GM23338 (cell line): ENCODE measurements at regions not wholly inside any gene's neighbourhood (a gene's known extent, or its start where the extent isn't known, plus 50 kb on each side); places are given as distances from the start of the nearest gene placed in this dataset.

ENCODE experiments used
- ATAC-seq: fragments of 200-7000 bp; cut with Tn5 transposase; 3 replicates; pipeline ENCODE4 v1.9.1; 2020
- DNase-seq: peaks from one replicate; pipeline ENCODE4 v3.0.0-alpha.2; 2015; ENCODE audit warnings: low spot score
- H2AFZ ChIP-seq: fragments of 200-600 bp; sonication (generic); 2 replicates; pipeline ENCODE4 v1.8.0; 2016; ENCODE audit warnings: antibody characterized with exemption, mild to moderate bottlenecking, moderate library complexity
- H3F3A ChIP-seq: fragments of 200-600 bp; sonication (generic); replicated peaks from 2 replicates; pipeline ENCODE4 v1.8.0; 2017; ENCODE audit warnings: antibody characterized with exemption, mixed run types, low read depth
- H3K27ac ChIP-seq: fragments of 200-600 bp; sonication (generic); 2 replicates; pipeline ENCODE4 v1.6.1; 2016; ENCODE audit warnings: low read depth
- H3K27me3 ChIP-seq: fragments of 200-600 bp; sonication (generic); 2 replicates; pipeline ENCODE4 v1.8.0; 2016; ENCODE audit warnings: mild to moderate bottlenecking, mixed run types, moderate library complexity; ENCODE audit not compliant: insufficient read depth
- H3K36me3 ChIP-seq: fragments of 200-600 bp; sonication (generic); 2 replicates; pipeline ENCODE4 v1.8.0; 2016; ENCODE audit warnings: mild to moderate bottlenecking; ENCODE audit not compliant: insufficient read depth
- H3K4me1 ChIP-seq: fragments of 200-600 bp; sonication (generic); 2 replicates; pipeline ENCODE4 v1.8.0; 2016; ENCODE audit warnings: mild to moderate bottlenecking, moderate library complexity; ENCODE audit not compliant: insufficient read depth
- H3K4me2 ChIP-seq: fragments of 200-600 bp; sonication (generic); 2 replicates; pipeline ENCODE4 v1.7.1; 2017; ENCODE audit warnings: mixed run types
- H3K4me3 ChIP-seq: fragments of 200-600 bp; sonication (generic); 2 replicates; pipeline ENCODE4 v1.6.1; 2016; ENCODE audit warnings: mixed run types
- H3K79me2 ChIP-seq: fragments of 200-600 bp; sonication (generic); replicated peaks from 2 replicates; pipeline ENCODE4 v1.8.0; 2017; ENCODE audit warnings: mild to moderate bottlenecking; ENCODE audit not compliant: insufficient read depth
- H3K9me2 ChIP-seq: fragments of 200-600 bp; sonication (generic); 2 replicates; pipeline ENCODE4 v1.8.0; 2017; ENCODE audit not compliant: insufficient read depth
- H4K20me1 ChIP-seq: fragments of 200-600 bp; sonication (generic); replicated peaks from 2 replicates; pipeline ENCODE4 v1.8.0; 2017; ENCODE audit warnings: mild to moderate bottlenecking; ENCODE audit not compliant: insufficient read depth
- H3K27ac Mint-ChIP-seq: 2 replicates; pipeline ENCODE4 v1.8.0; 2020; ENCODE audit warnings: inconsistent platforms, mild to moderate bottlenecking, moderate library complexity, mixed read lengths
- H3K27me3 Mint-ChIP-seq: 3 replicates; pipeline ENCODE4 v1.8.0; 2022; ENCODE audit warnings: low read depth, mild to moderate bottlenecking, moderate library complexity, mixed read lengths, inconsistent platforms; ENCODE audit not compliant: insufficient read depth, poor library complexity
- H3K36me3 Mint-ChIP-seq: 3 replicates; pipeline ENCODE4 v1.8.0; 2021; ENCODE audit warnings: low read depth, mild to moderate bottlenecking, inconsistent platforms, moderate library complexity, mixed read lengths
- H3K4me1 Mint-ChIP-seq: 3 replicates; pipeline ENCODE4 v1.8.0; 2020; ENCODE audit warnings: mild to moderate bottlenecking, inconsistent platforms, mixed read lengths
- H3K4me3 Mint-ChIP-seq: 3 replicates; pipeline ENCODE4 v1.8.0; 2021; ENCODE audit warnings: moderate library complexity, mild to moderate bottlenecking, inconsistent platforms, mixed read lengths
- H3K9me3 Mint-ChIP-seq: 3 replicates; pipeline ENCODE4 v1.8.0; 2020; ENCODE audit warnings: moderate library complexity, mild to moderate bottlenecking, inconsistent platforms, mixed read lengths
- CREB1 ChIP-seq: fragments of 250-450 bp; sonication (Bioruptor Pico); IDR thresholded peaks from 2 replicates; pipeline ENCODE4 v1.5.0; 2020; ENCODE audit warnings: low read depth, mild to moderate bottlenecking, moderate library complexity
- EZH2 ChIP-seq: fragments of 200-600 bp; sonication (generic); IDR thresholded peaks from one replicate; pipeline ENCODE4 v1.8.0; 2017; ENCODE audit warnings: antibody characterized with exemption, mild to moderate bottlenecking, low read depth; ENCODE audit not compliant: unreplicated experiment
- EZH2phosphoT487 ChIP-seq: fragments of 200-600 bp; sonication (generic); IDR thresholded peaks from one replicate; pipeline ENCODE4 v1.8.1; 2018; ENCODE audit warnings: antibody characterized with exemption; ENCODE audit not compliant: unreplicated experiment
- JUNB ChIP-seq: IDR thresholded peaks from one replicate; pipeline ENCODE4 v1.6.1; 2016; ENCODE audit warnings: antibody characterized with exemption; ENCODE audit not compliant: unreplicated experiment
- NANOG ChIP-seq: IDR thresholded peaks from 2 replicates; pipeline ENCODE4 v1.6.1; 2016; ENCODE audit warnings: antibody characterized with exemption, borderline replicate concordance
- STAT1 ChIP-seq: IDR thresholded peaks from one replicate; pipeline ENCODE4 v1.6.1; 2016; ENCODE audit warnings: antibody characterized with exemption; ENCODE audit not compliant: unreplicated experiment
- ZNF331 ChIP-seq: fragments of 250-450 bp; sonication (Bioruptor Pico); IDR thresholded peaks from 2 replicates; pipeline ENCODE4 v1.5.0; 2020; ENCODE audit warnings: low read depth, mild to moderate bottlenecking, moderate library complexity
- TF ChIP-seq, protein P1 (sequence below): fragments of 250-450 bp; sonication (Bioruptor Pico); IDR thresholded peaks from 2 replicates; pipeline ENCODE4 v1.5.0; 2020; ENCODE audit warnings: mild to moderate bottlenecking, moderate library complexity
- TF ChIP-seq, protein P2 (sequence below): IDR thresholded peaks from 2 replicates; pipeline ENCODE4 v1.6.1; 2016; ENCODE audit warnings: antibody characterized with exemption
- TF ChIP-seq, protein P3 (sequence below): IDR thresholded peaks from one replicate; pipeline ENCODE4 v1.6.1; 2018; ENCODE audit warnings: antibody characterized with exemption; ENCODE audit not compliant: unreplicated experiment
- TF ChIP-seq, protein P4 (sequence below), 2 experiments: fragments of 200-600 bp in 1 of 2; sonication (generic) in 1 of 2; conservative IDR thresholded peaks; 2 replicates each; pipeline versions ENCODE4 v1.5.1 to v1.6.1; 2016 to 2017; ENCODE audit warnings: antibody characterized with exemption in 2 of 2, low read depth in 2 of 2, mild to moderate bottlenecking in 2 of 2, moderate library complexity in 1 of 2

DNA sequence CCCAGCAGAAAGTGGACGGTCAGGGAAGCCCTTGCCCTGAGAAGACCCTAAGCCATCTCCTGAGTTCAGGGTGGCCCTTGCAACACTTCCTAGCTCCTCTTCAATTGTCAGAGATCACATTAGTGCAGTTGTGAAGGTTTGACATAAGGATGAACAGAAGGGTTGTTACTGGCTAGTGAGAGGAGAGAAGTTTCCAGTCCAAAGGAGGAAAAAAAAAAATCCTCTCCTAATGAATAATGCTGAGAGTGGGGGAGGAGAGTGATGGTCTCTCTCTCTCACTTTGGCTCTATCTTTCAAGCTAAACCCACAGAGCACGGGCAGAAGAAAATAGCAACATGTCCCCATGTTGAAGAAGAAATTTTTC, 819.9 kb downstream of the BCL11A start (continued):
- TF ChIP-seq, protein P1, sequence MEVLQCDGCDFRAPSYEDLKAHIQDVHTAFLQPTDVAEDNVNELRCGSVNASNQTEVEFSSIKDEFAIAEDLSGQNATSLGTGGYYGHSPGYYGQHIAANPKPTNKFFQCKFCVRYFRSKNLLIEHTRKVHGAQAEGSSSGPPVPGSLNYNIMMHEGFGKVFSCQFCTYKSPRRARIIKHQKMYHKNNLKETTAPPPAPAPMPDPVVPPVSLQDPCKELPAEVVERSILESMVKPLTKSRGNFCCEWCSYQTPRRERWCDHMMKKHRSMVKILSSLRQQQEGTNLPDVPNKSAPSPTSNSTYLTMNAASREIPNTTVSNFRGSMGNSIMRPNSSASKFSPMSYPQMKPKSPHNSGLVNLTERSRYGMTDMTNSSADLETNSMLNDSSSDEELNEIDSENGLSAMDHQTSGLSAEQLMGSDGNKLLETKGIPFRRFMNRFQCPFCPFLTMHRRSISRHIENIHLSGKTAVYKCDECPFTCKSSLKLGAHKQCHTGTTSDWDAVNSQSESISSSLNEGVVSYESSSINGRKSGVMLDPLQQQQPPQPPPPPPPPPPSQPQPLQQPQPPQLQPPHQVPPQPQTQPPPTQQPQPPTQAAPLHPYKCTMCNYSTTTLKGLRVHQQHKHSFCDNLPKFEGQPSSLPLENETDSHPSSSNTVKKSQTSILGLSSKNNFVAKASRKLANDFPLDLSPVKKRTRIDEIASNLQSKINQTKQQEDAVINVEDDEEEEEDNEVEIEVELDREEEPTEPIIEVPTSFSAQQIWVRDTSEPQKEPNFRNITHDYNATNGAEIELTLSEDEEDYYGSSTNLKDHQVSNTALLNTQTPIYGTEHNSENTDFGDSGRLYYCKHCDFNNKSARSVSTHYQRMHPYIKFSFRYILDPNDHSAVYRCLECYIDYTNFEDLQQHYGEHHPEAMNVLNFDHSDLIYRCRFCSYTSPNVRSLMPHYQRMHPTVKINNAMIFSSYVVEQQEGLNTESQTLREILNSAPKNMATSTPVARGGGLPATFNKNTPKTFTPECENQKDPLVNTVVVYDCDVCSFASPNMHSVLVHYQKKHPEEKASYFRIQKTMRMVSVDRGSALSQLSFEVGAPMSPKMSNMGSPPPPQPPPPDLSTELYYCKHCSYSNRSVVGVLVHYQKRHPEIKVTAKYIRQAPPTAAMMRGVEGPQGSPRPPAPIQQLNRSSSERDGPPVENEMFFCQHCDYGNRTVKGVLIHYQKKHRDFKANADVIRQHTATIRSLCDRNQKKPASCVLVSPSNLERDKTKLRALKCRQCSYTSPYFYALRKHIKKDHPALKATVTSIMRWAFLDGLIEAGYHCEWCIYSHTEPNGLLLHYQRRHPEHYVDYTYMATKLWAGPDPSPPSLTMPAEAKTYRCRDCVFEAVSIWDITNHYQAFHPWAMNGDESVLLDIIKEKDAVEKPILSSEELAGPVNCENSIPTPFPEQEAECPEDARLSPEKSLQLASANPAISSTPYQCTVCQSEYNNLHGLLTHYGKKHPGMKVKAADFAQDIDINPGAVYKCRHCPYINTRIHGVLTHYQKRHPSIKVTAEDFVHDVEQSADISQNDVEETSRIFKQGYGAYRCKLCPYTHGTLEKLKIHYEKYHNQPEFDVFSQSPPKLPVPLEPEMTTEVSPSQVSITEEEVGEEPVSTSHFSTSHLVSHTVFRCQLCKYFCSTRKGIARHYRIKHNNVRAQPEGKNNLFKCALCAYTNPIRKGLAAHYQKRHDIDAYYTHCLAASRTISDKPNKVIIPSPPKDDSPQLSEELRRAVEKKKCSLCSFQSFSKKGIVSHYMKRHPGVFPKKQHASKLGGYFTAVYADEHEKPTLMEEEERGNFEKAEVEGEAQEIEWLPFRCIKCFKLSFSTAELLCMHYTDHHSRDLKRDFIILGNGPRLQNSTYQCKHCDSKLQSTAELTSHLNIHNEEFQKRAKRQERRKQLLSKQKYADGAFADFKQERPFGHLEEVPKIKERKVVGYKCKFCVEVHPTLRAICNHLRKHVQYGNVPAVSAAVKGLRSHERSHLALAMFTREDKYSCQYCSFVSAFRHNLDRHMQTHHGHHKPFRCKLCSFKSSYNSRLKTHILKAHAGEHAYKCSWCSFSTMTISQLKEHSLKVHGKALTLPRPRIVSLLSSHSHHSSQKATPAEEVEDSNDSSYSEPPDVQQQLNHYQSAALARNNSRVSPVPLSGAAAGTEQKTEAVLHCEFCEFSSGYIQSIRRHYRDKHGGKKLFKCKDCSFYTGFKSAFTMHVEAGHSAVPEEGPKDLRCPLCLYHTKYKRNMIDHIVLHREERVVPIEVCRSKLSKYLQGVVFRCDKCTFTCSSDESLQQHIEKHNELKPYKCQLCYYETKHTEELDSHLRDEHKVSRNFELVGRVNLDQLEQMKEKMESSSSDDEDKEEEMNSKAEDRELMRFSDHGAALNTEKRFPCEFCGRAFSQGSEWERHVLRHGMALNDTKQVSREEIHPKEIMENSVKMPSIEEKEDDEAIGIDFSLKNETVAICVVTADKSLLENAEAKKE, result no peak
- TF ChIP-seq NANOG, result no peak
- TF ChIP-seq, protein P2, sequence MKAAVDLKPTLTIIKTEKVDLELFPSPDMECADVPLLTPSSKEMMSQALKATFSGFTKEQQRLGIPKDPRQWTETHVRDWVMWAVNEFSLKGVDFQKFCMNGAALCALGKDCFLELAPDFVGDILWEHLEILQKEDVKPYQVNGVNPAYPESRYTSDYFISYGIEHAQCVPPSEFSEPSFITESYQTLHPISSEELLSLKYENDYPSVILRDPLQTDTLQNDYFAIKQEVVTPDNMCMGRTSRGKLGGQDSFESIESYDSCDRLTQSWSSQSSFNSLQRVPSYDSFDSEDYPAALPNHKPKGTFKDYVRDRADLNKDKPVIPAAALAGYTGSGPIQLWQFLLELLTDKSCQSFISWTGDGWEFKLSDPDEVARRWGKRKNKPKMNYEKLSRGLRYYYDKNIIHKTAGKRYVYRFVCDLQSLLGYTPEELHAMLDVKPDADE, result no peak
- no peak for TF ChIP-seq JUNB
- TF ChIP-seq ZNF331 (CRISPR knock-in tag), result no peak

DNA sequence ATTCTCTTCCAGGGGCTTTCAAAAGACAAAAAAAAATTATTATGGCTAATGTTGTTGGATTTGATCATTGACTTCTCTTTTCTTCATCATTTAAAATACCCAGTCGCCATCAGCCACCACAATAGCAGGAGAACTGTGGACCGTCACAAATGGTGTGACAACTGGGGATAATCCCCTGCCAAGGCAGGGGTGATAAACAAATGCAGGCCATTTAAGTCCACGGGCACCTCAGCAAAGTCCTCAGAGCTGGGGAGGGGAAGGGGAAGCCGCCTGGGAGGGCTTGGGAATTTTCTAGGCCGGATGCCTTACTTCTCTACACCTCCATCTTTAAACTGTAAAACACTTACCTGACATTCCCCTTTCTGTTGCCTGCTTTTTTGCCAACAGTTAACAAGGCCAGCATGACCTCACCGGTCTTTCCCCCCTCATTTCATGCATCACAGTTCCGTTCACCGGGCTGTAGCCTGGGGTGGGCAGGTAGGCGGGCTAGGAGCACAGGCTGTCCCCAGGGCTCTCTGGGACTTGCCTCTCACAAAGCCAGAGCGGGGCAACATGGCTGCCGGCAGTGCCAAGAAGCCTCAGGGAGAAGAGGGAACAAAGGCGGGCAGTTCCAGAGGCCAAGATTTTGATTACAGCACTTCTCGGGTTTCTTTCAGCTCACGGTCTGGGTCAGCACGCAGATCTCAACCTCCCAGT, 820.4 kb downstream of the BCL11A start:
- Mint-ChIP-seq H3K4me3 (no peak overlapping the region), H3K36me3 (no peaks in the 10 kb centered on the region), H3K9me3 (no peaks in the 10 kb centered on the region), H3K4me1 (peaks cover 12% of the 10 kb centered on the region), H3K27ac (no peak overlapping the region; the same call in 1 of the 2 replicates), H3K27me3 (no peaks in the 10 kb centered on the region)
- Histone ChIP-seq H3F3A (no peaks in the 10 kb centered on the region), H3K27me3 (no peaks in the 10 kb centered on the region), H3K4me3 (no peak overlapping the region), H3K4me1 (no peaks in the 10 kb centered on the region), H4K20me1 (peaks cover 2% of the 10 kb centered on the region; the same call in 1 of the 2 replicates), H3K79me2 (no peaks in the 10 kb centered on the region), H3K27ac (no peak overlapping the region), H2AFZ (peak overlapping the region; percentile 96), H3K4me2 (no peak overlapping the region), H3K36me3 (no peaks in the 10 kb centered on the region), H3K9me2 (peaks cover 3% of the 10 kb centered on the region; the same call in 1 of the 2 replicates)
- no peak; the same call in 2 of the 3 replicates for ATAC-seq
- no peak for DNase-seq
- TF ChIP-seq, protein P3, sequence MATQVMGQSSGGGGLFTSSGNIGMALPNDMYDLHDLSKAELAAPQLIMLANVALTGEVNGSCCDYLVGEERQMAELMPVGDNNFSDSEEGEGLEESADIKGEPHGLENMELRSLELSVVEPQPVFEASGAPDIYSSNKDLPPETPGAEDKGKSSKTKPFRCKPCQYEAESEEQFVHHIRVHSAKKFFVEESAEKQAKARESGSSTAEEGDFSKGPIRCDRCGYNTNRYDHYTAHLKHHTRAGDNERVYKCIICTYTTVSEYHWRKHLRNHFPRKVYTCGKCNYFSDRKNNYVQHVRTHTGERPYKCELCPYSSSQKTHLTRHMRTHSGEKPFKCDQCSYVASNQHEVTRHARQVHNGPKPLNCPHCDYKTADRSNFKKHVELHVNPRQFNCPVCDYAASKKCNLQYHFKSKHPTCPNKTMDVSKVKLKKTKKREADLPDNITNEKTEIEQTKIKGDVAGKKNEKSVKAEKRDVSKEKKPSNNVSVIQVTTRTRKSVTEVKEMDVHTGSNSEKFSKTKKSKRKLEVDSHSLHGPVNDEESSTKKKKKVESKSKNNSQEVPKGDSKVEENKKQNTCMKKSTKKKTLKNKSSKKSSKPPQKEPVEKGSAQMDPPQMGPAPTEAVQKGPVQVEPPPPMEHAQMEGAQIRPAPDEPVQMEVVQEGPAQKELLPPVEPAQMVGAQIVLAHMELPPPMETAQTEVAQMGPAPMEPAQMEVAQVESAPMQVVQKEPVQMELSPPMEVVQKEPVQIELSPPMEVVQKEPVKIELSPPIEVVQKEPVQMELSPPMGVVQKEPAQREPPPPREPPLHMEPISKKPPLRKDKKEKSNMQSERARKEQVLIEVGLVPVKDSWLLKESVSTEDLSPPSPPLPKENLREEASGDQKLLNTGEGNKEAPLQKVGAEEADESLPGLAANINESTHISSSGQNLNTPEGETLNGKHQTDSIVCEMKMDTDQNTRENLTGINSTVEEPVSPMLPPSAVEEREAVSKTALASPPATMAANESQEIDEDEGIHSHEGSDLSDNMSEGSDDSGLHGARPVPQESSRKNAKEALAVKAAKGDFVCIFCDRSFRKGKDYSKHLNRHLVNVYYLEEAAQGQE, result no peak
- TF ChIP-seq, protein P4, sequence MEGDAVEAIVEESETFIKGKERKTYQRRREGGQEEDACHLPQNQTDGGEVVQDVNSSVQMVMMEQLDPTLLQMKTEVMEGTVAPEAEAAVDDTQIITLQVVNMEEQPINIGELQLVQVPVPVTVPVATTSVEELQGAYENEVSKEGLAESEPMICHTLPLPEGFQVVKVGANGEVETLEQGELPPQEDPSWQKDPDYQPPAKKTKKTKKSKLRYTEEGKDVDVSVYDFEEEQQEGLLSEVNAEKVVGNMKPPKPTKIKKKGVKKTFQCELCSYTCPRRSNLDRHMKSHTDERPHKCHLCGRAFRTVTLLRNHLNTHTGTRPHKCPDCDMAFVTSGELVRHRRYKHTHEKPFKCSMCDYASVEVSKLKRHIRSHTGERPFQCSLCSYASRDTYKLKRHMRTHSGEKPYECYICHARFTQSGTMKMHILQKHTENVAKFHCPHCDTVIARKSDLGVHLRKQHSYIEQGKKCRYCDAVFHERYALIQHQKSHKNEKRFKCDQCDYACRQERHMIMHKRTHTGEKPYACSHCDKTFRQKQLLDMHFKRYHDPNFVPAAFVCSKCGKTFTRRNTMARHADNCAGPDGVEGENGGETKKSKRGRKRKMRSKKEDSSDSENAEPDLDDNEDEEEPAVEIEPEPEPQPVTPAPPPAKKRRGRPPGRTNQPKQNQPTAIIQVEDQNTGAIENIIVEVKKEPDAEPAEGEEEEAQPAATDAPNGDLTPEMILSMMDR (conservative IDR thresholded peaks at IDR 0.05; ENCODE audit: low read depth in 2 of 2), result no peak
- no peak for TF ChIP-seq NANOG
- no peak for TF ChIP-seq JUNB
- no peak for TF ChIP-seq ZNF331 (CRISPR knock-in tag)
- TF ChIP-seq EZH2phosphoT487, result no peak
- TF ChIP-seq STAT1, result no peak
- TF ChIP-seq CREB1 (CRISPR knock-in tag), result no peak
- no peak for TF ChIP-seq EZH2
